ENCODE measurements at regions not wholly inside any gene's neighbourhood (a gene's known extent, or its start where the extent isn't known, plus 50 kb on each side); places are given as distances from the start of the nearest gene placed in this dataset.
A peak's percentile ranks its signal among the peaks of the same experiment; 100 is the strongest.

GRCh38 chr2:129911363-129912065 lies 68.0 kb upstream of the RAB6C start:
- Mint-ChIP-seq H3K27ac (no peak overlapping the region), H3K36me3 (ENCODE audit: insufficient read depth) (no peaks in the 10 kb centered on the region), H3K4me1 (ENCODE audit: low read depth) (peaks cover 2% of the 10 kb centered on the region), H3K4me3 (ENCODE audit: low read depth) (no peak overlapping the region), H3K27me3 (peaks cover 28% of the 10 kb centered on the region), H3K9me3 (ENCODE audit: low read depth) (no peaks in the 10 kb centered on the region)
- TF ChIP-seq CTCF (IDR thresholded peaks at IDR 0.05; ENCODE audit: unreplicated experiment) = no peak
- DNase-seq (ENCODE audit: low spot score, unreplicated experiment) = no peak

- TF ChIP-seq CTCF (IDR thresholded peaks at IDR 0.05; ENCODE audit: unreplicated experiment) = no peak
- H3K4me1 Mint-ChIP-seq (ENCODE audit: low read depth) = no peaks in the 10 kb centered on the region
- no peaks in the 10 kb centered on the region for H3K36me3 Mint-ChIP-seq (ENCODE audit: insufficient read depth)
- H3K4me3 Mint-ChIP-seq (ENCODE audit: low read depth) = no peak overlapping the region
- no peaks in the 10 kb centered on the region for H3K9me3 Mint-ChIP-seq (ENCODE audit: low read depth)
- DNase-seq (ENCODE audit: low spot score, unreplicated experiment) = no peak
- peaks cover 24% of the 10 kb centered on the region for H3K27me3 Mint-ChIP-seq
- no peak overlapping the region for H3K27ac Mint-ChIP-seq
Observed at GRCh38 chr2:129912066-129912820, 67.2 kb upstream of the RAB6C start.

DNA sequence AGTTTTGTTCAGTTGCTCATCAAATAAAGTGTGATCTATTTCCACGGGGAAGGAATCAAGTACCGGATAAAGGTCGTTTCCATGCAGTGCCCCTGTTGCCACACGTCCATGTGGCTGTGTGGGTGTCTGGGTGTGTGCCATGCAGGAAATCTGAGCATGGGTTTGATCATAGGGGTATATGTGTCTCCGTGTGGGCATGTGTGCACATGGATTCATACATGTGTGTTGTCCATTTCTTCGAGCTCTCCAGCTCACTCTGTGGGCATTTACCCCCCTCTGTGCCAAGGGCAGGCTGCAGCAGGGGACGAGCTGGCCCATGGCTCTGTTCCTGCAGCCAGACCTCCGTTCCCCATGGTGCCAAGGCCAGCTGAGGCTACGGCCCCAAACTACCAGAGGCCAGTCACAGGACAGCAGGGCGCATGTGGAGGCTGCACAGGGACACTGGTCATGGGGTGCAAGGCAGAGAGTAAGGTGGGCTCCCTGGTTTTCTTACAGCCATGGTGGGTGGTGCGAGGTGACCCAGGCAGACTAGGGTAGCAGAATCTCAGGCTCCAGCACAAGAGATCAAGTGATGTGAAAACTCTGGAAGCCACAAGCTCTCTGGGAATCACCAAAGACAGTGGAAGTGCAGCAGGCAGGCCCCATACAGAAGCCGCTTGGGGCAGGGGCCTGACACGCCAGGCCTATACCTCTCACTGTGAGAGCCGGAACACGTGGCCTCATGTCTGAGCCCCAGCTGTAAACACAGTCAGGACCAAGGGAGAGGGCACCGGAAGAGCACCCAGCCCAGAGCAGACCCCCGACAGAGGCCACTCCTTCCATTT lies 66.4 kb upstream of the RAB6C start:
- DNase-seq (ENCODE audit: low spot score, unreplicated experiment) = no peak
- Mint-ChIP-seq H3K36me3 (ENCODE audit: insufficient read depth) (no peaks in the 10 kb centered on the region), H3K27ac (no peak overlapping the region), H3K27me3 (peaks cover 17% of the 10 kb centered on the region), H3K4me3 (ENCODE audit: low read depth) (no peak overlapping the region), H3K4me1 (ENCODE audit: low read depth) (no peaks in the 10 kb centered on the region), H3K9me3 (ENCODE audit: low read depth) (peaks cover 1% of the 10 kb centered on the region)
- no peak for TF ChIP-seq CTCF (IDR thresholded peaks at IDR 0.05; ENCODE audit: unreplicated experiment)

- peaks cover 16% of the 10 kb centered on the region for H3K27me3 Mint-ChIP-seq
- H3K4me3 Mint-ChIP-seq (ENCODE audit: low read depth) = no peak overlapping the region
- peaks cover 2% of the 10 kb centered on the region for H3K36me3 Mint-ChIP-seq (ENCODE audit: insufficient read depth)
- TF ChIP-seq CTCF (IDR thresholded peaks at IDR 0.05; ENCODE audit: unreplicated experiment) = no peak
- H3K9me3 Mint-ChIP-seq (ENCODE audit: low read depth) = peaks cover 8% of the 10 kb centered on the region
- DNase-seq (ENCODE audit: low spot score, unreplicated experiment) = no peak
- no peaks in the 10 kb centered on the region for H3K4me1 Mint-ChIP-seq (ENCODE audit: low read depth)
- H3K27ac Mint-ChIP-seq = peak overlapping the region; percentile 30
Observed at GRCh38 chr2:129913695-129914495, 65.6 kb upstream of the RAB6C start.
